ENCODE measurements at regions not wholly inside any gene's neighbourhood (a gene's known extent, or its start where the extent isn't known, plus 50 kb on each side); places are given as distances from the start of the nearest gene placed in this dataset.

DNA sequence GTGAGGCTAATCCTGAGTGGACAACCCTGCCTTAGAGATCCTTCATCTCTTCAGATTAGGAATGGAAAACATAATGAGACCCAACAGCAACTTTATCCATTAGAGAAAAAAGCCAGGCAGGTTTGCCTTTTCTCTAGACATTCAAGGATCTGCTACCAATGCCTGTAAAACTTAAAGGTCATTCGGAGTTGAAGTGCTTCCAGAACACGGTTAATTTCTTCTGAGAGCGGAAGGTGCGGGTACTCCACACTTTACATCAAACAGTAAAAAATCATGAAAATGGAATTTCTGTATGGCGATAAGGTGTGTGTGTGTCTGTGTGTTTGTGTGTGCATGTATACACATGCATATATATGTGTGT, 65.2 kb upstream of the PRKACB start:
- TF ChIP-seq, protein P1, sequence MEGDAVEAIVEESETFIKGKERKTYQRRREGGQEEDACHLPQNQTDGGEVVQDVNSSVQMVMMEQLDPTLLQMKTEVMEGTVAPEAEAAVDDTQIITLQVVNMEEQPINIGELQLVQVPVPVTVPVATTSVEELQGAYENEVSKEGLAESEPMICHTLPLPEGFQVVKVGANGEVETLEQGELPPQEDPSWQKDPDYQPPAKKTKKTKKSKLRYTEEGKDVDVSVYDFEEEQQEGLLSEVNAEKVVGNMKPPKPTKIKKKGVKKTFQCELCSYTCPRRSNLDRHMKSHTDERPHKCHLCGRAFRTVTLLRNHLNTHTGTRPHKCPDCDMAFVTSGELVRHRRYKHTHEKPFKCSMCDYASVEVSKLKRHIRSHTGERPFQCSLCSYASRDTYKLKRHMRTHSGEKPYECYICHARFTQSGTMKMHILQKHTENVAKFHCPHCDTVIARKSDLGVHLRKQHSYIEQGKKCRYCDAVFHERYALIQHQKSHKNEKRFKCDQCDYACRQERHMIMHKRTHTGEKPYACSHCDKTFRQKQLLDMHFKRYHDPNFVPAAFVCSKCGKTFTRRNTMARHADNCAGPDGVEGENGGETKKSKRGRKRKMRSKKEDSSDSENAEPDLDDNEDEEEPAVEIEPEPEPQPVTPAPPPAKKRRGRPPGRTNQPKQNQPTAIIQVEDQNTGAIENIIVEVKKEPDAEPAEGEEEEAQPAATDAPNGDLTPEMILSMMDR (IDR thresholded peaks at IDR 0.05): no peak
- no peak for TF ChIP-seq POLR2A (IDR thresholded peaks at IDR 0.05)
